Suprapubic skin (tissue), 4 donors: ENCODE measurements at regions not wholly inside any gene's neighbourhood (a gene's known extent, or its start where the extent isn't known, plus 50 kb on each side); places are given as distances from the start of the nearest gene placed in this dataset.

Experiments
- DNase-seq, 2 donors: peaks; one replicate each; pipeline ENCODE4 v3.0.0-alpha.2; 2019; ENCODE audit warnings: low spot score in 2 of 2
- H3K27ac ChIP-seq: fragments of 200-600 bp; sonication (generic); one replicate; pipeline ENCODE4 v1.5.1; 2019
- H3K27me3 ChIP-seq: fragments of 200-600 bp; sonication (generic); one replicate; pipeline ENCODE4 v1.5.1; 2019
- H3K36me3 ChIP-seq: fragments of 200-600 bp; sonication (generic); one replicate; pipeline ENCODE4 v1.5.1; 2019
- H3K4me1 ChIP-seq: fragments of 200-600 bp; sonication (generic); one replicate; pipeline ENCODE4 v1.5.1; 2019
- H3K4me3 ChIP-seq: fragments of 200-600 bp; sonication (generic); one replicate; pipeline ENCODE4 v1.5.1; 2019; ENCODE audit warnings: mild to moderate bottlenecking
- H3K9me3 ChIP-seq: fragments of 200-600 bp; sonication (generic); one replicate; pipeline ENCODE4 v1.5.1; 2019
- CTCF ChIP-seq, 2 donors: fragments of 200-600 bp in 1 of 2; fragments of 450-650 bp in 1 of 2; sonication (generic) in 1 of 2; IDR thresholded peaks; one replicate each; pipeline ENCODE4 v1.5.1; 2016 to 2019; ENCODE audit warnings: antibody characterized with exemption in 2 of 2, mild to moderate bottlenecking in 1 of 2, moderate library complexity in 1 of 2
- EP300 ChIP-seq: sonication (generic); formaldehyde crosslinking; IDR thresholded peaks from one replicate; pipeline ENCODE4 v1.6.1; 2017; ENCODE audit warnings: antibody characterized with exemption
- POLR2A ChIP-seq, 2 donors: fragments of 450-650 bp; IDR thresholded peaks; one replicate each; pipeline ENCODE4 v1.6.1; 2017; ENCODE audit warnings: antibody characterized with exemption in 2 of 2, mild to moderate bottlenecking in 2 of 2, moderate library complexity in 2 of 2
- POLR2AphosphoS5 ChIP-seq, 3 donors: sonication (generic); formaldehyde crosslinking; IDR thresholded peaks; one replicate each; pipeline ENCODE4 v1.6.1; 2017; ENCODE audit warnings: antibody characterized with exemption in 3 of 3
- WGBS: methylation state at CpG from one replicate; pipeline ENCODE4 v1.1.5; 2018; 5-methylcytosine and 5-hydroxymethylcytosine counted together

DNA sequence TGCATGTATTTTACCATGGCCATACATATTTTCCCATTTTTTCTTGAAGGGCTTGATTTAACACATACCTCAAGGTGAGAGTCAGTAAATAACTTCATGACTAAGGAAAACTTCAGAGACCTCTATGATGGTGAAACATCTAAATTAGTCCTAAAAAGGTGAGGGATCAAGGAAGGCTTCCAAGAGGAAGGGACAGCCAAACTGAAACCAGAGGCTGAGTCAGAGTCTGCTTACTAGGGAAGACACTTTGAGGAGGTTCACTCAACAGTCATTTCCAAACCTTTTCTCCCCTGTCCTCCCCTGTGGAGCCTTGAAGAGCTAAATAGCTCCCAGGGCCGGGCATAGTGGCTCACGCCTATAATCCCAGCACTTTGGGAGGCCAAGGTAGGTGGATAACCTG lies 206.6 kb downstream of the SHQ1 start:
- DNase-seq, result no peak
- Histone ChIP-seq H3K4me1 (no peaks in the 10 kb centered on the region), H3K9me3 (no peaks in the 10 kb centered on the region), H3K27me3 (no peaks in the 10 kb centered on the region), H3K27ac (no peak overlapping the region), H3K36me3 (no peaks in the 10 kb centered on the region), H3K4me3 (no peak overlapping the region)
- no peak for TF ChIP-seq CTCF (IDR thresholded peaks at IDR 0.05)
- TF ChIP-seq POLR2AphosphoS5 (IDR thresholded peaks at IDR 0.05), result no peak
- TF ChIP-seq POLR2A (IDR thresholded peaks at IDR 0.05), result no peak
- TF ChIP-seq EP300, result no peak
- 100% methylated on average over 2 of the region's 2 CpGs for WGBS

- no peaks in the 10 kb centered on the region for H3K36me3 ChIP-seq
- H3K4me1 ChIP-seq, result no peaks in the 10 kb centered on the region
- H3K27ac ChIP-seq, result no peak overlapping the region
- H3K4me3 ChIP-seq, result no peak overlapping the region
- no peaks in the 10 kb centered on the region for H3K27me3 ChIP-seq
- no peak for DNase-seq
- H3K9me3 ChIP-seq, result no peaks in the 10 kb centered on the region
- 91% methylated on average over 4 of the region's 4 CpGs for WGBS
- TF ChIP-seq POLR2A (IDR thresholded peaks at IDR 0.05) (no peak), POLR2AphosphoS5 (IDR thresholded peaks at IDR 0.05) (no peak), CTCF (IDR thresholded peaks at IDR 0.05) (no peak), EP300 (no peak)
Observed at GRCh38 chr3:72641072-72641471, 207.2 kb downstream of the SHQ1 start.

- Histone ChIP-seq H3K4me1 (no peaks in the 10 kb centered on the region), H3K36me3 (no peaks in the 10 kb centered on the region), H3K9me3 (no peaks in the 10 kb centered on the region), H3K27me3 (no peaks in the 10 kb centered on the region), H3K27ac (no peak overlapping the region), H3K4me3 (no peak overlapping the region)
- no peak for DNase-seq
- 73% methylated on average over 8 of the region's 8 CpGs for WGBS
- TF ChIP-seq POLR2A (IDR thresholded peaks at IDR 0.05) (no peak), EP300 (no peak), CTCF (IDR thresholded peaks at IDR 0.05) (no peak), POLR2AphosphoS5 (IDR thresholded peaks at IDR 0.05) (no peak)
Observed at GRCh38 chr3:72636969-72637597, 211.2 kb downstream of the SHQ1 start.

DNA sequence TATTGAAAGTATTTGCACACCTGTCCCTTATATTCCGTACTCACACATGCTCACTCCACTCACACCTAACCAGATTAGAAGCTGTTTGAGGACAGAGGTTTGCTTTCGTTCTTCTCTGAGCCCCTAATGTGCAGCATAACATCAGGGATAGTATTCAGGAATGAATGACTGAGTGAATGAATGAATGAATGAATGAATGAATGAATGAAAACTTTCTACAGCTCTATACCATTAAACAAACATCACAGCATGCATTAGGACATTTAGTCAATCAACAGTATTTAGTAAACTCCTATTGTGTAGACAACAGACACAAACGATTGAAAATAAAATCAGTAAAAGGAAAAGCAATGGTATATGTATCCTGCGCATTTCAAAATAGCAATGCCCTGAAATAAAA lies 212.7 kb downstream of the SHQ1 start:
- H3K9me3 ChIP-seq, result no peaks in the 10 kb centered on the region
- no peak for TF ChIP-seq CTCF (IDR thresholded peaks at IDR 0.05)
- TF ChIP-seq POLR2AphosphoS5 (IDR thresholded peaks at IDR 0.05), result no peak
- no peak for TF ChIP-seq POLR2A (IDR thresholded peaks at IDR 0.05)
- no peak for TF ChIP-seq EP300
- DNase-seq, result no peak
- no peaks in the 10 kb centered on the region for H3K4me1 ChIP-seq
- H3K27me3 ChIP-seq, result no peaks in the 10 kb centered on the region
- no peak overlapping the region for H3K27ac ChIP-seq
- H3K4me3 ChIP-seq, result no peak overlapping the region
- 93% methylated on average over 4 of the region's 4 CpGs for WGBS
- H3K36me3 ChIP-seq, result no peaks in the 10 kb centered on the region

DNA sequence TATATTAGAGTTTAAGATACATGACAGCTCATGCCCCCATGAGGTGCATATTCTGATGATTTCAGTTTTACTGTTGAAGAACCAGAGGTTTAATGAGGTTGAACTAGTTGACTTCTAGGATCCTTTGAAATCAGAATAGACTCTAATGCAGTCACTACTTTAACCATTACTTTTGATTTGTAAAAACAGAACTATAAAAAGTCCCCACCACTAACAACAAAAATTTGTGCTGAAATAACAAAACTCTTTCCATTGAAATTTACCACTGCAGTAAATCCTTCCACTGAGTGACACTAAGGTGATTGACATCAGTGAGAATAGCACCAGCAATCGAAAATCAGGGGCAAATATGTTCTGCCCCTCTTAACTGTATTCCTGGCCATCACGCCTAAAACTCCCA lies 214.1 kb downstream of the SHQ1 start:
- Histone ChIP-seq H3K4me1 (peaks cover 7% of the 10 kb centered on the region), H3K9me3 (no peaks in the 10 kb centered on the region), H3K36me3 (no peaks in the 10 kb centered on the region), H3K27me3 (no peaks in the 10 kb centered on the region), H3K4me3 (no peak overlapping the region), H3K27ac (no peak overlapping the region)
- DNase-seq, result no peak
- 93% methylated on average over 2 of the region's 2 CpGs for WGBS
- no peak for TF ChIP-seq EP300
- no peak for TF ChIP-seq CTCF (IDR thresholded peaks at IDR 0.05)
- TF ChIP-seq POLR2A (IDR thresholded peaks at IDR 0.05), result no peak
- TF ChIP-seq POLR2AphosphoS5 (IDR thresholded peaks at IDR 0.05), result no peak
